Neuronal stem cell (in vitro differentiated cells): ENCODE measurements at regions not wholly inside any gene's neighbourhood (a gene's known extent, or its start where the extent isn't known, plus 50 kb on each side); places are given as distances from the start of the nearest gene placed in this dataset.

Experiments
- DNase-seq: peaks from one replicate; pipeline ENCODE4 v3.0.0-alpha.2; 2013; ENCODE audit warnings: low spot score
- H2AFZ ChIP-seq: one replicate; pipeline ENCODE4 v1.6.1; 2013; ENCODE audit warnings: mild to moderate bottlenecking, low read length, inconsistent platforms
- H2AK5ac ChIP-seq: 2 replicates; pipeline ENCODE4 v1.6.1; 2013; ENCODE audit warnings: low read depth, mild to moderate bottlenecking, inconsistent platforms, low read length, moderate library complexity, mixed read lengths
- H2BK120ac ChIP-seq: 2 replicates; pipeline ENCODE4 v1.6.1; 2013; ENCODE audit warnings: low read depth, mild to moderate bottlenecking, inconsistent platforms, low read length, moderate library complexity, mixed read lengths
- H2BK12ac ChIP-seq: one replicate; pipeline ENCODE4 v1.6.1; 2013; ENCODE audit warnings: low read length, inconsistent platforms
- H2BK15ac ChIP-seq: 2 replicates; pipeline ENCODE4 v1.6.1; 2013; ENCODE audit warnings: mild to moderate bottlenecking, low read length, inconsistent platforms, mixed read lengths
- H2BK5ac ChIP-seq: one replicate; pipeline ENCODE4 v1.6.1; 2013; ENCODE audit warnings: inconsistent platforms, mild to moderate bottlenecking, low read length, moderate library complexity
- H3K14ac ChIP-seq: one replicate; pipeline ENCODE4 v1.6.1; 2013; ENCODE audit warnings: low read length, inconsistent platforms
- H3K18ac ChIP-seq: 2 replicates; pipeline ENCODE4 v1.6.1; 2013; ENCODE audit warnings: low read length, inconsistent platforms
- H3K23ac ChIP-seq: 2 replicates; pipeline ENCODE4 v1.6.1; 2013; ENCODE audit warnings: low read depth, mild to moderate bottlenecking, mixed read lengths, low read length, inconsistent platforms; ENCODE audit not compliant: poor library complexity
- H3K27ac ChIP-seq: replicated peaks from 3 replicates; pipeline ENCODE4 v1.5.1; 2013; ENCODE audit warnings: low read length, inconsistent platforms
- H3K27me3 ChIP-seq, 3 experiments: 2 replicates each; pipeline ENCODE4 v1.6.1; 2013; ENCODE audit warnings: low read length in 3 of 3, mild to moderate bottlenecking in 2 of 3, inconsistent platforms in 1 of 3, low read depth in 1 of 3, mixed read lengths in 1 of 3, moderate library complexity in 1 of 3; ENCODE audit not compliant: control insufficient read depth in 3 of 3, insufficient read depth in 3 of 3
- H3K36me3 ChIP-seq, 2 donors: replicated peaks in 1 of 2; 2 replicates each; pipeline ENCODE4 v1.6.1; 2013; ENCODE audit warnings: low read length in 2 of 2; ENCODE audit not compliant: control insufficient read depth in 2 of 2, insufficient read depth in 2 of 2
- H3K4ac ChIP-seq: 2 replicates; pipeline ENCODE4 v1.6.1; 2013; ENCODE audit warnings: inconsistent platforms, mild to moderate bottlenecking, low read length, moderate library complexity
- H3K4me1 ChIP-seq, 2 donors: 1 replicate in 1 of 2; 2 replicates in 1 of 2; pipeline ENCODE4 v1.6.1; 2013; ENCODE audit warnings: low read length in 2 of 2, low read depth in 1 of 2; ENCODE audit not compliant: control insufficient read depth in 2 of 2, insufficient read depth in 1 of 2
- H3K4me2 ChIP-seq: one replicate; pipeline ENCODE4 v1.6.1; 2013; ENCODE audit warnings: mild to moderate bottlenecking, low read length, inconsistent platforms; ENCODE audit not compliant: insufficient read depth, poor library complexity, severe bottlenecking
- H3K4me3 ChIP-seq, 2 donors: 2 replicates each; pipeline ENCODE4 v1.5.1; 2013; ENCODE audit warnings: low read length in 2 of 2, mild to moderate bottlenecking in 2 of 2, inconsistent platforms in 1 of 2, moderate library complexity in 1 of 2
- H3K79me1 ChIP-seq: one replicate; pipeline ENCODE4 v1.6.1; 2013; ENCODE audit warnings: low read depth, mild to moderate bottlenecking, inconsistent platforms, low read length, moderate library complexity
- H3K9ac ChIP-seq: one replicate; pipeline ENCODE4 v1.6.1; 2013; ENCODE audit warnings: mild to moderate bottlenecking, low read depth, low read length, inconsistent platforms; ENCODE audit not compliant: poor library complexity
- H3K9me3 ChIP-seq, 2 donors: replicated peaks in 1 of 2; 2 replicates each; pipeline versions ENCODE3 to v1.6.1; 2013; ENCODE audit warnings: low read length in 2 of 2, mild to moderate bottlenecking in 2 of 2, inconsistent platforms in 1 of 2, low read depth in 1 of 2, mixed read lengths in 1 of 2, moderate library complexity in 1 of 2; ENCODE audit not compliant: control insufficient read depth in 2 of 2, insufficient read depth in 1 of 2
- H4K8ac ChIP-seq: one replicate; pipeline ENCODE4 v1.6.1; 2013; ENCODE audit warnings: low read depth, mild to moderate bottlenecking, inconsistent platforms, low read length, moderate library complexity
- H4K91ac ChIP-seq: one replicate; pipeline ENCODE4 v1.6.1; 2013; ENCODE audit warnings: low read length, low read depth, mild to moderate bottlenecking, inconsistent platforms; ENCODE audit not compliant: poor library complexity
- WGBS, 2 donors: extraction: QIAGEN DNeasy Blood & Tissue Kit; methylation state at CpG; one replicate each; pipeline ENCODE4 v1.1.7; 2013; ENCODE audit warnings: missing lambda C conversion rate in 2 of 2, mixed read lengths in 1 of 2; ENCODE audit not compliant: insufficient read length in 2 of 2, insufficient replicate concordance in 1 of 2; ENCODE audit errors: extremely low coverage in 2 of 2; 5-methylcytosine and 5-hydroxymethylcytosine counted together

DNA sequence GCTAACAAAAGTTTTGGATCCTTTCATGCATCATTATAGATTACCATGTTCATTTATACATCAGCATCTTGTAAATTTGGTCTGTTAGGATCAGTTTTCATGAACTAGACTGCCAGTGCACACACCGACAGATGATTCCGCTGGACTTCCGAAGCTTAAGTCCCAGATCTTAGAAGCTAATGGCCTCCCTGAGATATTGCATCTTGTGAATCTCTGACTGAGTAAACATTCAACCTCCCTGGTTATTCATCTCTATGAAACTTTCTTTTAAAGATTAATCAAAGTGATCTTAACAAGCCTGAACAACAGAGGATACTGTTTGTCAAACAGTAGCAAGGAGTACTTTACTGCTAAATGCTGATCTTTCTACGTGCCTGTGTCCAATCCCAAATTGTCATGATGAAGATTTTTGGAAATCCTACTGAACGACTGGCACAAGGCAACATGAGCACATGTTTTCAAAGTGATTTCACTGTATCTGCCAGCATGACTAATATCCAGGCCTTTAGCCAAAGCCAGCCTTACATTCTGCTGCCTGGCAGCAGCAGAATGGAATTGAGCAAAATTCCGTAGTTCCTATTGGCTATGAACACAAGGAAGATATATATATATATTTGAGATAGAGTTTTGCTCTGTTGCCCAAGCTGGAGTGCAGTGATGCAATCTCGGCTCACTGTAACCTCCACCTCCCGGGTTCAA, 91.3 kb upstream of the ANK3 start:
- H2BK12ac ChIP-seq = no peak overlapping the region
- H2BK5ac ChIP-seq = no peak overlapping the region
- DNase-seq = no peak
- H4K8ac ChIP-seq = no peak overlapping the region
- no peak overlapping the region for H4K91ac ChIP-seq
- no peak overlapping the region for H3K23ac ChIP-seq
- H3K9me3 ChIP-seq = no peaks in the 10 kb centered on the region
- WGBS, 2 donors = no CpG with 5 or more reads among the region's 8 CpGs
- H3K27me3 ChIP-seq = no peaks in the 10 kb centered on the region
- no peak overlapping the region for H3K14ac ChIP-seq
- no peaks in the 10 kb centered on the region for H3K79me1 ChIP-seq
- H2AK5ac ChIP-seq = no peak overlapping the region
- no peak overlapping the region for H3K4me3 ChIP-seq
- no peak overlapping the region for H3K9ac ChIP-seq
- no peaks in the 10 kb centered on the region for H3K4me1 ChIP-seq
- H2BK120ac ChIP-seq = no peak overlapping the region
- no peak overlapping the region for H2BK15ac ChIP-seq
- H3K36me3 ChIP-seq = no peaks in the 10 kb centered on the region
- no peak overlapping the region for H3K4me2 ChIP-seq
- no peak overlapping the region for H3K18ac ChIP-seq
- no peak overlapping the region for H3K4ac ChIP-seq
- H2AFZ ChIP-seq = no peak overlapping the region
- H3K27ac ChIP-seq = no peak overlapping the region

DNA sequence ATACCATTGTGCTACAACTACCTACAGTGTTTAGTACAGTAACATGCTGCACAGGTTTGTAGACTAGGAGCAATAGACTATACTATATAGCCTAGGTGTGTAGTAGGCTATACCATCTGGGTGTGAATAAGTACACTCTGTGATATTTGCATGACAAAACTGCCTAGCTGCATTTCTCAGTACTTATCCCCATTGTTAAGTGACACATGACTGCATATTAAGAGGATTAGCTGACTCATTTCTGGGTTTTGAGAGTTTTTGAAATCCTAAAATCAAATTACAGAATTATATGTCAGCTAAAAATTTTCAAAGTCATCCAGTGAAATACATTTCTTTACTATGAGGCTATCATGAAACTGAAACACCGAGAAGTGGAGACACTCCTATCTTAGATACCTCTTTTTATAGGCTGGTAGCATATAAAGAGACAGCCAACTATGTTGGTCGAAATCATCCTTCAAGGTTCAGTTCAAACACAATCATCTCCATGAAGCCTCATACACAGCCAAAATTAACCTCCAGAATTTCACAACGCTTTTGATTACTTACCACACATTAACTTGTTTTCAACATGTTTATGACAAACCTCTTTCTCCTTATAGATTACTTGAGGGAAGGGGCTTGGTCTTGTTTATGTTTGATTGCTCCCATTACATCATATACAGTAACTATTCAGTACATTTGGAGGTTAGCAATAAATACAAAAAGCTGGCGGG, 89.8 kb upstream of the ANK3 start:
- Histone ChIP-seq H3K79me1 (no peaks in the 10 kb centered on the region), H4K91ac (no peak overlapping the region), H3K18ac (no peak overlapping the region), H3K27me3 (no peaks in the 10 kb centered on the region), H3K4me3 (no peak overlapping the region), H4K8ac (no peak overlapping the region), H3K9me3 (no peaks in the 10 kb centered on the region), H3K14ac (no peak overlapping the region), H3K4ac (no peak overlapping the region), H3K27ac (no peak overlapping the region), H3K4me2 (no peak overlapping the region), H3K4me1 (no peaks in the 10 kb centered on the region), H2BK12ac (no peak overlapping the region), H2AK5ac (no peak overlapping the region), H3K23ac (no peak overlapping the region), H2AFZ (no peak overlapping the region), H2BK5ac (no peak overlapping the region), H3K9ac (no peak overlapping the region), H2BK15ac (no peak overlapping the region), H2BK120ac (no peak overlapping the region), H3K36me3 (no peaks in the 10 kb centered on the region)
- no CpG with 5 or more reads among the region's 4 CpGs for WGBS, 2 donors
- no peak for DNase-seq

DNA sequence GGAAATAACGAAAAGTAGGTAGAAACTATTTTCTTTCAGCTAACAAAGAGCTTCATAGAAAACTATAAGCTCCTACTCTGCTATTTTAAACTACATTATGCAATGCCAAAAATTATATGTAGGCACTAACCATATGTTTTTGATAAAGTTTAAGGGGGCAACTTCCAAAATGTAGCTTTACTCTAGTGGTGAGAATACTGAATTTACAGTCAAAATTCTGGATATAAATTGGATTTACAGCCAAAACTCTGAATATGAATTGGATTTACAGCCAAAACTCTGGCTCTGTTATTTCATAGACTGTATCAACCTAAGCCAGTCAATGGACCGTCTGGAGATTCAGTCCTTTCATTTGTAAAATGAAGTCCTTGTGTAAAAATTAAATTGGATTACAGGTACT, 86.8 kb upstream of the ANK3 start:
- Histone ChIP-seq H3K4ac (no peak overlapping the region), H3K18ac (no peak overlapping the region), H3K4me2 (no peak overlapping the region), H3K4me1 (no peaks in the 10 kb centered on the region), H3K9me3 (no peaks in the 10 kb centered on the region), H2BK15ac (no peak overlapping the region), H2AK5ac (no peak overlapping the region), H3K79me1 (no peaks in the 10 kb centered on the region), H3K14ac (no peak overlapping the region), H3K36me3 (no peaks in the 10 kb centered on the region), H3K4me3 (no peak overlapping the region), H4K8ac (no peak overlapping the region), H4K91ac (no peak overlapping the region), H3K23ac (no peak overlapping the region), H2BK5ac (no peak overlapping the region), H3K9ac (no peak overlapping the region), H2AFZ (no peak overlapping the region), H2BK12ac (no peak overlapping the region), H3K27ac (no peak overlapping the region), H2BK120ac (no peak overlapping the region), H3K27me3 (no peaks in the 10 kb centered on the region)
- WGBS, 2 donors = no CpG with 5 or more reads among the region's 2 CpGs
- no peak for DNase-seq

DNA sequence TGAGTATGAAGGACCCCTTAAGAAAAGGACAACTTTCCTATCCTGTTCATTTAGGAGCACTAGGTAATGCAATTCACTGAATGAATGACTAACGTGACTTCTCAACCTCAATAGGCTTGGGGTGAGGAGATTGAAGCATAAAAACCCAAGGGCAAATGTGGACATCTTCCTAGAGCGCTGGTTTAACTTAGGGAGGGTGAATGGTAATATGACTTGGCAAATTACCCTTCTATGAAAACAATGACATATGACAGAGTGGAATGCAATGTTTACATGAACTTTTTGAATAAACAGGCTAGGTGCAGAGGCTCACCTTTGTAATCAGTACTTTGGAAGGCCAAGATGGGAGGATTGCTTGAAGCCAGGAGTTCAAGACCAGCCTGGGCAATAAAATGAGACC, 83.9 kb upstream of the ANK3 start:
- no CpG with 5 or more reads among the region's 2 CpGs for WGBS, 2 donors
- H3K9ac ChIP-seq = no peak overlapping the region
- no peak overlapping the region for H4K91ac ChIP-seq
- no peaks in the 10 kb centered on the region for H3K9me3 ChIP-seq
- H2BK5ac ChIP-seq = no peak overlapping the region
- DNase-seq = no peak
- no peak overlapping the region for H2AFZ ChIP-seq
- H3K27me3 ChIP-seq = no peaks in the 10 kb centered on the region
- H2BK120ac ChIP-seq = no peak overlapping the region
- no peak overlapping the region for H3K4me2 ChIP-seq
- no peaks in the 10 kb centered on the region for H3K4me1 ChIP-seq
- H2AK5ac ChIP-seq = no peak overlapping the region
- no peak overlapping the region for H4K8ac ChIP-seq
- no peaks in the 10 kb centered on the region for H3K79me1 ChIP-seq
- H3K4me3 ChIP-seq = no peak overlapping the region
- H3K23ac ChIP-seq = no peak overlapping the region
- no peak overlapping the region for H3K18ac ChIP-seq
- H2BK12ac ChIP-seq = no peak overlapping the region
- H3K14ac ChIP-seq = no peak overlapping the region
- no peak overlapping the region for H3K4ac ChIP-seq
- no peaks in the 10 kb centered on the region for H3K36me3 ChIP-seq
- no peak overlapping the region for H2BK15ac ChIP-seq
- H3K27ac ChIP-seq = no peak overlapping the region
